GM23248 (cell line): ENCODE measurements at regions not wholly inside any gene's neighbourhood (a gene's known extent, or its start where the extent isn't known, plus 50 kb on each side); places are given as distances from the start of the nearest gene placed in this dataset.

Source experiments
- EZH2 ChIP-seq: fragments of 200-600 bp; sonication (generic); IDR thresholded peaks from 2 replicates; pipeline ENCODE4 v1.6.1; 2018; ENCODE audit warnings: antibody characterized with exemption, mild to moderate bottlenecking; ENCODE audit not compliant: insufficient read depth, poor library complexity, severe bottlenecking
- EZH2phosphoT487 ChIP-seq: fragments of 200-600 bp; sonication (generic); IDR thresholded peaks from 2 replicates; pipeline ENCODE4 v1.6.1; 2018; ENCODE audit warnings: antibody characterized with exemption, moderate library complexity, mild to moderate bottlenecking, low read depth; ENCODE audit not compliant: insufficient read depth

GRCh38 chr12:78530100-78530765 lies 334.3 kb upstream of the SYT1 start:
- no peak for TF ChIP-seq EZH2
- TF ChIP-seq EZH2phosphoT487, result peak; percentile 80; the same call in 1 of the 2 replicates
